Activated T-helper 1 cell treated with anti-CD3 and anti-CD28 coated beads, Interleukin-12 subunit alpha, Interleukin-12 subunit beta, Interleukin-2, Interleukin-4 antibody, amounts not matched to agents 30 ng/mL and 10 ng/mL and 1 ng/mL, durations not matched to agents 14 hours and 24 hours and 36 hours (primary cell): ENCODE measurements at regions not wholly inside any gene's neighbourhood (a gene's known extent, or its start where the extent isn't known, plus 50 kb on each side); places are given as distances from the start of the nearest gene placed in this dataset.
"Not testable (repeated sequence)": the region's sequence is repeated elsewhere in the genome, so short reads cannot be mapped to it uniquely, and the experiment has no call there.

ENCODE experiments used
- DNase-seq: peaks from one replicate; pipeline ENCODE4 v3.0.0; 2021; ENCODE audit warnings: low spot score
- H3K27ac Mint-ChIP-seq: one replicate; pipeline ENCODE4 v1.8.0; 2021; ENCODE audit warnings: mild to moderate bottlenecking, mixed read lengths
- H3K27me3 Mint-ChIP-seq: one replicate; pipeline ENCODE4 v1.8.0; 2022; ENCODE audit warnings: mild to moderate bottlenecking, moderate library complexity, mixed read lengths; ENCODE audit not compliant: insufficient read depth
- H3K36me3 Mint-ChIP-seq: one replicate; pipeline ENCODE4 v1.8.0; 2021; ENCODE audit warnings: low read depth, mixed read lengths
- H3K4me1 Mint-ChIP-seq: one replicate; pipeline ENCODE4 v1.8.0; 2021; ENCODE audit warnings: low read depth, mixed read lengths
- H3K4me3 Mint-ChIP-seq: one replicate; pipeline ENCODE4 v1.8.0; 2021; ENCODE audit warnings: mild to moderate bottlenecking, moderate library complexity, mixed read lengths
- H3K9me3 Mint-ChIP-seq: one replicate; pipeline ENCODE4 v1.8.0; 2021; ENCODE audit warnings: mixed read lengths
- intact Hi-C: fragments of 100-400 bp; cut with micrococcal nuclease; formaldehyde crosslinking; loops from one replicate; pipeline ENCODE4 v1.15.1; 2024

DNA sequence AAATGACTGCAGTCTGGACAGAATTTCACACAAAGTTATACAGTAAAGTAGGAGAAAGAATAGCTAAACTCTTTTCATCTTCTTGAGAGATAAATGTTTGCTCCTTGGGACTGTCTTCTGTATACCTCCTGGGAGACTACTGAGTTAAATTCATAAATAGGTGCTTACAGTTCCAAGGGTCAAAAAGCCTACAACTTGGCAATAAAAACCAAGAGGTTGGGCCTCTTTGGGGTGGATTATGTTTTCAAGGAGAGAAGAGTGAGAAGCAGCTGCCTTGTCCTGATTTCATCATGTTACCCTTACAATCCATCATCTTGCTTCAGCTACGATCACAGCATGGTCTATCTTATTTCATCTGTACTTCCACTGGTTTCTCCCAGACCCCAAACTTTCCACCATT lies 213.2 kb upstream of the RPS23 start:
- H3K27me3 Mint-ChIP-seq = peaks cover 1% of the 10 kb centered on the region
- H3K4me1 Mint-ChIP-seq = peaks cover 17% of the 10 kb centered on the region
- no peak overlapping the region for H3K4me3 Mint-ChIP-seq
- H3K36me3 Mint-ChIP-seq = no peaks in the 10 kb centered on the region
- DNase-seq = no peak
- intact Hi-C loops = no loop called here
- H3K9me3 Mint-ChIP-seq = no peaks in the 10 kb centered on the region
- H3K27ac Mint-ChIP-seq = no peak overlapping the region

DNA sequence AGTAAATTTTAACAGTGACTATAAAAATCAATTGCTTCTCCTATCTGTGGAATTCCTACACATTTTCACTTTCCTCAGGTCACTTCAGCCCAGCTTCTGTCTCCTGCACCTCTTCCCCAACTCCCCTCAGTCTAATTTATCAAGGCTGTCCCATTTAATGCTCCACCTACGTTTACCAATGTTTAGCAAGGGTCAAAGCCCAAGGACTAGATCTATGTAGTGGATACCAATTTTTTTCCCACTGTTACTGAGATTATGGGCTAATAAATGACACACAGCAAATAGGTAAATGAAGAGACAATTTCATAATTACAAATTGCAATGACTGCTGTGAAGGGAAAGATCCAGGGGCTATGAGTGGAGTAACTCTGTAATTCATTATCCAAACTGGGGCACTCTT lies 211.5 kb upstream of the RPS23 start:
- Mint-ChIP-seq H3K27me3 (peaks cover 3% of the 10 kb centered on the region), H3K9me3 (no peaks in the 10 kb centered on the region), H3K4me3 (no peak overlapping the region), H3K4me1 (peaks cover 9% of the 10 kb centered on the region), H3K36me3 (no peaks in the 10 kb centered on the region), H3K27ac (no peak overlapping the region)
- no peak for DNase-seq
- intact Hi-C loops = no loop called here

DNA sequence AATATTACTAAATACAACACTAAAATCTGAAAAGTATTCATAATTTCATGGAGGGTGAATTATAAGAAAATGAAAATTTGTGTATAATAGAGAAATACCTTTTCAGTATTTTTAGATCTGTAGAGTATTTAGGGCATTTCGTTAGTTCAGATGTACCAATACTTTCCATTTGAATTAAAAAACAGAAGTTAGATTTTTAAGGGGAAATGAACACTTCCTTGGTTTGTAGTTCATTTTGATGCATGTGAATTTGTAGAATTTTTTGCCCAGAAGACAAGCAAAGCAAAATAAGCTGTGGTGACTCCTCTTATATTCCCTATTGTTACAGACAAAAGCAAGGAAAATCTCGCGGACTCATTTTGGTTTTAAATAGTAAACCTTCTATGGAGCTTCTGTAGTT lies 209.0 kb upstream of the RPS23 start:
- Mint-ChIP-seq H3K9me3 (peaks cover 7% of the 10 kb centered on the region), H3K4me1 (no peaks in the 10 kb centered on the region), H3K4me3 (no peak overlapping the region), H3K27ac (no peak overlapping the region), H3K27me3 (peaks cover 10% of the 10 kb centered on the region), H3K36me3 (no peaks in the 10 kb centered on the region)
- intact Hi-C loops = no loop called here
- DNase-seq = no peak

DNA sequence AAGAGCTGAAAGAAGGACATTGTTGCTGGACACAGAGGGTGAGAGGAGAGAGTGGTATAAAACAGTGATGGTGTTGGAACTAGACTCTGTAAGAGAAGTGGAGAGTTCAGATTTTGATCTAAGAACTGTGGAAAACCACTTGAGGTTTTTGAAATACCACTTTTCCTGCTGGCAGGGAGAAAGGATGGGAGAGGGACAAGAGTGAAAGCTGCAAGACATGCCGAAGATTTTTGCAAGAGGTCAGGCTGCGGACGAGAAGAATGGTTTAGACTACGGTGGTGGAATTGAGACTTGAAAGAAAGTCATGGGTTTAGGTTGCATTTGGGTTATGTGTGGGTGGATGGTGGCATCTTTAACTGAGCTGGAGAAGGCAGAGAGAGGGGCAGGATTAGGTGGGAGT lies 202.2 kb upstream of the RPS23 start:
- Mint-ChIP-seq H3K27ac (no peak overlapping the region), H3K27me3 (peaks cover 11% of the 10 kb centered on the region), H3K4me3 (no peak overlapping the region), H3K4me1 (no peaks in the 10 kb centered on the region), H3K9me3 (peaks cover 7% of the 10 kb centered on the region), H3K36me3 (no peaks in the 10 kb centered on the region)
- intact Hi-C loops = no loop called here
- no peak for DNase-seq

DNA sequence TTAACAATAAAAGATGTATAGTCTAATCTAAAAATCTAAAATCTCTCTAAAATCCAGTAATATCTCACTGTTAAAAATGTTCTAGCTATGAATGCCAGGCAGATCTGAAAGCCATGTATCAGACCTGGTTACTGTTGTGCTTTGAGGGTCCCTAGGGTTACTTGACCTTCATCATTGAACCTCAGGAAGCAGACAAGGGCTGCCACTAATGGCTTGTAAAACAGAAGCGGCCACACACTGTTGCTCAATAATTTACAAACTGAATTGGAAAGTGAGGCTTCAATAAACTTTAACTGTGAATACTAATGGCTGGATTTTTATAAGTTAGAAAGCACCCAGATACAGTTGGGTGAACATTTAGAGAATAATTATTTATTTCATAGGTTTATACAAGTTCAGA lies 198.0 kb upstream of the RPS23 start:
- Mint-ChIP-seq H3K4me3 (no peak overlapping the region), H3K27me3 (no peaks in the 10 kb centered on the region), H3K27ac (no peak overlapping the region), H3K36me3 (no peaks in the 10 kb centered on the region), H3K9me3 (no peaks in the 10 kb centered on the region), H3K4me1 (no peaks in the 10 kb centered on the region)
- intact Hi-C loops = loop anchor here (5.0 kb wide), 1 partner anchor 936 kb away; no protein-coding TSS in a partner anchor
- DNase-seq = no peak

DNA sequence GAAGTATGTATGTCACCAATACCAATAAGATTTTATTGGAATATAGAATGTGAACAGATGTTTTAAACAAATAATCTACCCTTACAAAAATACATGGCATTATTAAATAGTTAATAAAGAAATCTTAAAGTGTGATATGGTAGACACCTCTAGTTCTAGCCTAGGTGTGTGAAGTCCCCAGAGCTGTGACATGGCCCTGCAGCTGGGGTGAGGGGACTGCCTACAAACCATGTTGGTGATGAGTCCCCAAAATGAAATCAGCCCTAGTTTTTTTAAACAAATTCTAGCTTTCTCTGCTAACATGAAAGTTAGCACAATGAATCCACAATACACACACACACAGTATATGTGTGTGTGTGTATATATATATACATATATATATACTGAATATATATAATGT lies 195.1 kb upstream of the RPS23 start:
- Mint-ChIP-seq H3K9me3 (no peaks in the 10 kb centered on the region), H3K36me3 (no peaks in the 10 kb centered on the region), H3K4me3 (no peak overlapping the region), H3K27me3 (no peaks in the 10 kb centered on the region), H3K27ac (no peak overlapping the region), H3K4me1 (no peaks in the 10 kb centered on the region)
- DNase-seq = no peak
- intact Hi-C loops = no loop called here

DNA sequence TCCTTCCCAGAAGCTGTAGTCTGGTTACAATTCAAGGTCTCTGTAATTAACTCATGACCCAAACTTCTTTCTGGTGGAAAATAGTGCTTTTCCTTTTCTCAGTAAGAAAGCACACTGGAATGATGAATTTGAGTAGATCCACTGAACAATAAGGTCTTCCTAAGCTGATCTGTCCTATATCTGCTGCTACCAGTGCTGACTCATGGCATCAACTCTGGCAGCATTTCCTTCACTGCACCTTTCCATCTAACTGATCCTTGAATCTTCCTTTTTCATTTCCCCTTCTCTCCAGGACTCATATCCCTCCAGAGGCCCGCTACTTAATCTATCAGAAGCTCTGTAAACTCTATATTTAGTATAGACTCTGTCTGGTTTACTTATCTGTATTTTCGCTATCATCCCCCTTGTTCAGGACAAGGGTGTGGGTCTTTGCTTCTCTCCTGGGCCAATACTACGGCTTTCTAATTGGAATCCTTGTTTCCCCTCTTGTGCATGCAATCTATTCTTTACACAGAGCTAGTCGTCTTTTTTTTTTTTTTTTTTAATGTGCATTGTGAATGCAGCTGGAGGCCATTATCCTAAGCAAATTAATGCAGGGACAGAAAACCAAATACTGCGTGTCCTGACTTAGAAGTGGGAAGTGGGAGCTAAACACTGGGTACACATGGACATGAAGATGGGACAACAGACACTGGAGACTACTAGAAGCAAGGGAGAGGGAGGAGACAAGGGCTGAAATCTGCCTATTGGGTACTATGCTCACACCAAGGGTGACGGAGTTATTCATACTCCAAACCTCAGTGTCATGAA lies 192.2 kb upstream of the RPS23 start:
- no peaks in the 10 kb centered on the region for H3K36me3 Mint-ChIP-seq
- DNase-seq = no peak
- intact Hi-C loops = no loop called here

DNA sequence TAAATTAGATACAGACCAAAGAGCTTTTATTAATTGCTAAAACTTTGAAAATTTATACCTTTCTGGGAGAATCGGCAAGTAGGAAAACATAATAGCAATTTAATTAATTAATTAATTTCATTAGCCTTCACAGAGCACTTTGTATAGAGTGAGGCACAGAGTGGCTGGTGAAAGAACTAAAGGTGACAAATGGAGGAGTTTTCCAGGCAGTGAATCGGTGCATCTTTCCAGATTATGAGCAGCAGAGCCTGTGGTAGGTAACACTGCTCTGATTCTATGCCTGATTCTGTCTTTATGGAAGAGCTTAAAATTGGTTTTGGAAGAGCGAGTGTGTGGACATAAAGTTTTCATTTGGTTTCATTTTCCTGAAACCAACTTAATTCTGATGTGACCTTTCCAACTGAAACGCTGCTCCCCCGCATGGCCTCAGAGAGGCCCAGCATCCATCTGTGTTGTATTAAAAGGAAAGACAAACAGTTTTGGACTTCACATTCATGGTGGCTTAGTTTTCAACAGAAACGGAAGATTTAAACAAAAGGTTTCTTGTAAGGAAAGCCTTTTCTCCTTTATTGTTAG lies 188.9 kb upstream of the RPS23 start:
- no peaks in the 10 kb centered on the region for H3K9me3 Mint-ChIP-seq
- intact Hi-C loops = loop anchor here (10.0 kb wide), 1 partner anchor 208 kb away; no protein-coding TSS in a partner anchor
- H3K36me3 Mint-ChIP-seq = no peaks in the 10 kb centered on the region
- H3K4me1 Mint-ChIP-seq = no peaks in the 10 kb centered on the region
- no peak overlapping the region for H3K4me3 Mint-ChIP-seq
- H3K27me3 Mint-ChIP-seq = no peaks in the 10 kb centered on the region
- no peak overlapping the region for H3K27ac Mint-ChIP-seq
- DNase-seq = no peak

More for the DNA sequence above, 192.2 kb upstream of the RPS23 start:
- H3K27me3 Mint-ChIP-seq = no peaks in the 10 kb centered on the region
- H3K4me1 Mint-ChIP-seq = no peaks in the 10 kb centered on the region
- no peaks in the 10 kb centered on the region for H3K9me3 Mint-ChIP-seq
- H3K27ac Mint-ChIP-seq = no peak overlapping the region
- H3K4me3 Mint-ChIP-seq = no peak overlapping the region

DNA sequence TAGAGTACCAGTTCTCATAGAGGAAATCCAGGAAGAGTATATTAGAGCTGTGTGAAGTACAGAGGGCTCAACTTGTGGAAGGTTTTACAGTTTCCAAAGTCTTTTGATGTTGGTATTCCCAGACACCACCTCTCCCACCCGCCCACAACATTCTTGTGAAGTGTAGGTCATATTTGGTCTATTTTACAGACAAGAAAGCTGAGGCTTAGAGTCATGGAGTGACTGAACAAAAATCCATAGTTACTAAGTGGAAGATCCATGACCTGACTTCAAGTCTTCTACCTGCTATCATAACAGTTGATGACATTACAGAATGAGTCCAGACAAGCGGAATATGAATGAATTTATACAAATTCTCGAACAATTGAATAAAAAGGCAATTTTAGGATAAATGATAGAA lies 187.1 kb upstream of the RPS23 start:
- no peak for DNase-seq

DNA sequence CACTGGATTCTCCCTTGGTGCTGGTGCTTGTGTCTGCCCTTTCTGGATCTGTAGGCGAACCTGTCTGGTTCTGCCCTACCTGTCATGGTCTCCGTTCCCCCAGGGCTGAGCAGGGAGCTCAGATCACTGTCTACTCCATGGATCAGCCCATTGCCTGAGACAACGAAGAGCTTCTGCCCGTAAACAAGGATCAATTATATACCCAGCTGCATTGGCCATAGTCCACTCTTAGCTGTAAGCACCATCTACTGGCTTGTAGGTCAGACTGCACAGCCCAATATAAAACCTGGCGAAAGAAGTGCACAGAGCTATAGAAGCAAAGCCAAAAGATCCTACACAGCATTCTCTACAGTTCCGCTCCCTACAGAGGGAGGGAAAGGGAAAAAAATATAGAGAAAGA lies 181.5 kb upstream of the RPS23 start:
- Mint-ChIP-seq H3K4me3 (no peak overlapping the region), H3K9me3 (peaks cover 21% of the 10 kb centered on the region), H3K36me3 (no peaks in the 10 kb centered on the region), H3K27me3 (peaks cover 2% of the 10 kb centered on the region), H3K27ac (no peak overlapping the region), H3K4me1 (no peaks in the 10 kb centered on the region)
- intact Hi-C loops = loop anchor here (10.0 kb wide), 1 partner anchor 215 kb away; no protein-coding TSS in a partner anchor
- no peak for DNase-seq

More for the DNA sequence above, 187.1 kb upstream of the RPS23 start:
- intact Hi-C loops = loop anchor here (2.0 to 10.0 kb wide), 2 partner anchors 108 to 210 kb away; no protein-coding TSS in a partner anchor
- no peak overlapping the region for H3K27ac Mint-ChIP-seq
- peaks cover 2% of the 10 kb centered on the region for H3K27me3 Mint-ChIP-seq
- H3K36me3 Mint-ChIP-seq = no peaks in the 10 kb centered on the region
- peaks cover 10% of the 10 kb centered on the region for H3K9me3 Mint-ChIP-seq
- no peak overlapping the region for H3K4me3 Mint-ChIP-seq
- no peaks in the 10 kb centered on the region for H3K4me1 Mint-ChIP-seq

DNA sequence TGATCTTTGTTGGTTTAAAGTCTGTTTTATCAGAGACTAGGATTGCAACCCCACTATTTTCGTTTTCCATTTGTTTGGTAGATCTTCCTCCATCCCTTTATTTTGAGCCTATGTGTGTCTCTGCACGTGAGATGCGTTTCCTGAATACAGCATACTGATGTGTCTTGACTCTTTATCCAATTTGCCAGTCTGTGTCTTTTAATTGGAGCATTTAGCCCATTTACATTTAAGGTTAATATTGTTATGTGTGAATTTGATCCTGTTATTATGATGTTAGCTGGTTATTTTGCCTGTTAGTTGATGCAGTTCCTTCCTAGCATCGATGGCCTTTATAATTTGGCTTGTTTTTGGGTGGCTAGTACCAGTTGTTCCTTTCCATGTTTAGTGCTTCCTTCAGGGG lies 177.2 kb upstream of the RPS23 start:
- H3K4me1 Mint-ChIP-seq, H3K27ac Mint-ChIP-seq, intact Hi-C loops, H3K4me3 Mint-ChIP-seq, H3K27me3 Mint-ChIP-seq, DNase-seq, H3K36me3 Mint-ChIP-seq: not testable (repeated sequence)
- peaks cover 15% of the 10 kb centered on the region for H3K9me3 Mint-ChIP-seq

DNA sequence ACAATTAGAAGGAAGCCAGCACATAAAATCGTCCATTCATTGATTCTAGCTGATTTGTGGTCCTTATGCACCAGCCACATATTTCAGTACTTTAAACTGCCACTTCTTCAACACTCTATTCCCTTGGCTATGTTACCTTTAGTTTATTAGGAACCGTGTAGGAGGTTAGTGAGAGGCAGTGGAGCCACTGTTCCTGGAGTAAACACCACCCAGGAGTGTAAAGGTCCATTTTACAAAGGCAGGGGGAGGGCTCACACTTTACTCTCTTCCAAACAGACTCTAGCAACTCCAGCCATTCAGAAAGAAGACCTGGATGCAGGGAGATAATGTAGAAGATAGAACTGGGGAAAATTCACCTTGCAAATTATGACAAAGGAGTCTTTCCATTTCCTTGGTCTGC lies 170.2 kb upstream of the RPS23 start:
- Mint-ChIP-seq H3K4me3 (no peak overlapping the region), H3K27me3 (peaks cover 14% of the 10 kb centered on the region), H3K9me3 (peaks cover 4% of the 10 kb centered on the region), H3K27ac (no peak overlapping the region), H3K4me1 (no peaks in the 10 kb centered on the region), H3K36me3 (no peaks in the 10 kb centered on the region)
- intact Hi-C loops = no loop called here
- no peak for DNase-seq

DNA sequence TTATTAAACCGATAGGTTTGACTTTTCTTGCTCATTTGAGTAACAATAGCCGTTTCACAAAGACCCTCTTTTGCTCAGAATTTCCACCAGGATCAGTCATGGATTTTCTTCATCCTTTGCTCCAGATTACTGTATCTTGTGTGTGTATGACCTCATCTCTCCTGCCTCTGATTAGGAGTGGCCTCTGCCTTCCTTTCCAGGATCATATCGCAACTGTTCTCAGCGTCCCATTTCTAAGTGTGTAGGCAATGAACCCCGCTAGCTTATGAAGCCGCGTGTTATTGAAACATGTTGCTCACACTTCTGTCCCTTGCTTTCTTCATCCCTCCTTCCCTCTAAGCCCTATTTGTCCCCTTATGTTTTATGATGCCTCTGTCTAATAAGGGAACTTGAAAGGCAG lies 169.8 kb upstream of the RPS23 start:
- DNase-seq = no peak
- no peak overlapping the region for H3K4me3 Mint-ChIP-seq
- peaks cover 4% of the 10 kb centered on the region for H3K9me3 Mint-ChIP-seq
- no peaks in the 10 kb centered on the region for H3K36me3 Mint-ChIP-seq
- intact Hi-C loops = no loop called here
- peaks cover 17% of the 10 kb centered on the region for H3K27me3 Mint-ChIP-seq
- no peak overlapping the region for H3K27ac Mint-ChIP-seq
- H3K4me1 Mint-ChIP-seq = no peaks in the 10 kb centered on the region
